HEK293 (cell line): ENCODE measurements at regions not wholly inside any gene's neighbourhood (a gene's known extent, or its start where the extent isn't known, plus 50 kb on each side); places are given as distances from the start of the nearest gene placed in this dataset.

Experiments used
- CTCF ChIA-PET: fragments of 350-600 bp; formaldehyde crosslinking; extraction: SDS; loops from one replicate; lab custom pipeline; 2021; ENCODE audit warnings: antibody characterized with exemption; lab: Yijun Ruan, JAX
- POLR2A ChIA-PET: fragments of 300-600 bp; formaldehyde crosslinking; extraction: SDS; loops from one replicate; lab custom pipeline; 2020; ENCODE audit warnings: antibody characterized with exemption, inconsistent platforms; lab: Yijun Ruan, JAX
- H3K27ac ChIP-seq: fragments of 200-500 bp; sonication (Bioruptor generic); 2 replicates; pipeline ENCODE4 v1.5.1; 2014; ENCODE audit warnings: low read depth, low read length, control low read depth, inconsistent platforms; ENCODE audit errors: extremely low read depth
- H3K36me3 ChIP-seq, 2 experiments: fragments of 200-500 bp in 1 of 2; sonication (Bioruptor generic) in 1 of 2; 1 replicate in 1 of 2; 2 replicates in 1 of 2; pipeline ENCODE4 v1.5.1; 2014 to 2017; ENCODE audit warnings: inconsistent platforms in 2 of 2, low read length in 2 of 2; ENCODE audit not compliant: control insufficient read depth in 2 of 2, insufficient read depth in 1 of 2
- H3K4me1 ChIP-seq: fragments of 200-500 bp; sonication (Bioruptor generic); 2 replicates; pipeline ENCODE4 v1.5.1; 2014; ENCODE audit warnings: mild to moderate bottlenecking, low read length, inconsistent platforms; ENCODE audit not compliant: control insufficient read depth, insufficient read depth
- H3K4me3 ChIP-seq: 2 replicates; pipeline ENCODE4 v1.5.1; 2011; ENCODE audit warnings: low read depth, mild to moderate bottlenecking, control low read depth, low read length, moderate library complexity
- H3K9me3 ChIP-seq: fragments of 200-500 bp; sonication (Bioruptor generic); 2 replicates; pipeline ENCODE4 v1.5.1; 2014; ENCODE audit warnings: low read depth, low read length, inconsistent platforms; ENCODE audit not compliant: control insufficient read depth, insufficient read depth
- ELK4 ChIP-seq: IDR thresholded peaks from 2 replicates; pipeline ENCODE4 v1.6.1; 2011; ENCODE audit warnings: mild to moderate bottlenecking, low read depth, low read length, borderline replicate concordance
- KLF1 ChIP-seq: fragments of 450-650 bp; formaldehyde crosslinking; IDR thresholded peaks from 2 replicates; pipeline ENCODE4 v1.5.1; 2016; ENCODE audit warnings: missing biosample characterization, missing genetic modification characterization
- KLF7 ChIP-seq: fragments of 450-650 bp; formaldehyde crosslinking; IDR thresholded peaks from 2 replicates; pipeline ENCODE4 v1.5.1; 2016; ENCODE audit warnings: missing biosample characterization, missing genetic modification characterization, borderline replicate concordance
- REST ChIP-seq: fragments of 450-650 bp; formaldehyde crosslinking; IDR thresholded peaks from 2 replicates; pipeline ENCODE4 v1.5.1; 2016; ENCODE audit warnings: missing biosample characterization, missing genetic modification characterization
- ZBTB17 ChIP-seq: fragments of 450-650 bp; formaldehyde crosslinking; IDR thresholded peaks from 2 replicates; pipeline ENCODE4 v1.5.1; 2016; ENCODE audit warnings: missing biosample characterization, missing genetic modification characterization
- ZBTB21 ChIP-seq: fragments of 450-650 bp; formaldehyde crosslinking; IDR thresholded peaks from 2 replicates; pipeline ENCODE4 v1.5.1; 2017; ENCODE audit warnings: missing biosample characterization, missing genetic modification characterization
- ZBTB49 ChIP-seq: fragments of 450-650 bp; formaldehyde crosslinking; IDR thresholded peaks from 2 replicates; pipeline ENCODE4 v1.5.1; 2016; ENCODE audit warnings: missing biosample characterization, missing genetic modification characterization, low read depth
- ZFHX2 ChIP-seq: fragments of 450-650 bp; formaldehyde crosslinking; conservative IDR thresholded peaks from 2 replicates; pipeline ENCODE4 v1.5.1; 2016; ENCODE audit warnings: missing biosample characterization, missing genetic modification characterization
- ZNF202 ChIP-seq: fragments of 450-650 bp; formaldehyde crosslinking; IDR thresholded peaks from 2 replicates; pipeline ENCODE4 v1.5.1; 2016; ENCODE audit warnings: missing biosample characterization, missing genetic modification characterization, borderline replicate concordance
- ZNF23 ChIP-seq: fragments of 450-650 bp; formaldehyde crosslinking; IDR thresholded peaks from 2 replicates; pipeline ENCODE4 v1.5.1; 2016; ENCODE audit warnings: missing biosample characterization, missing genetic modification characterization, borderline replicate concordance
- ZNF280C ChIP-seq: fragments of 450-650 bp; formaldehyde crosslinking; IDR thresholded peaks from 2 replicates; pipeline ENCODE4 v1.5.1; 2016; ENCODE audit warnings: missing biosample characterization, missing genetic modification characterization
- ZNF394 ChIP-seq: fragments of 450-650 bp; formaldehyde crosslinking; IDR thresholded peaks from 2 replicates; pipeline ENCODE4 v1.5.1; 2016; ENCODE audit warnings: missing biosample characterization, missing genetic modification characterization, mild to moderate bottlenecking, moderate library complexity, borderline replicate concordance
- ZNF473 ChIP-seq: fragments of 450-650 bp; formaldehyde crosslinking; IDR thresholded peaks from 2 replicates; pipeline ENCODE4 v1.5.1; 2017; ENCODE audit warnings: missing biosample characterization, missing genetic modification characterization
- ZNF513 ChIP-seq: fragments of 450-650 bp; IDR thresholded peaks from 2 replicates; pipeline ENCODE4 v1.5.1; 2018; ENCODE audit warnings: missing biosample characterization, missing genetic modification characterization
- ZNF558 ChIP-seq: fragments of 450-650 bp; formaldehyde crosslinking; IDR thresholded peaks from 2 replicates; pipeline ENCODE4 v1.5.1; 2016; ENCODE audit warnings: missing biosample characterization, missing genetic modification characterization
- ZNF561 ChIP-seq: fragments of 450-650 bp; IDR thresholded peaks from 2 replicates; pipeline ENCODE4 v1.5.1; 2018; ENCODE audit warnings: missing biosample characterization, missing genetic modification characterization, borderline replicate concordance
- ZNF660 ChIP-seq: fragments of 450-650 bp; IDR thresholded peaks from 2 replicates; pipeline ENCODE4 v1.5.1; 2018; ENCODE audit warnings: missing biosample characterization, mild to moderate bottlenecking, missing genetic modification characterization
- ZNF664 ChIP-seq: fragments of 450-650 bp; formaldehyde crosslinking; IDR thresholded peaks from 2 replicates; pipeline ENCODE4 v1.5.1; 2016; ENCODE audit warnings: missing biosample characterization, missing genetic modification characterization
- ZNF704 ChIP-seq: fragments of 450-650 bp; formaldehyde crosslinking; IDR thresholded peaks from 2 replicates; pipeline ENCODE4 v1.5.1; 2016; ENCODE audit warnings: missing biosample characterization, missing genetic modification characterization
- ZNF76 ChIP-seq: fragments of 450-650 bp; formaldehyde crosslinking; IDR thresholded peaks from 2 replicates; pipeline ENCODE4; 2016; ENCODE audit warnings: low read depth, missing biosample characterization, missing genetic modification characterization, borderline replicate concordance

GRCh38 chr20:9968015-9968414 lies 66.8 kb upstream of the ANKEF1 start:
- no peak overlapping the region for H3K27ac ChIP-seq
- H3K4me1 ChIP-seq, result no peaks in the 10 kb centered on the region
- ChIA-PET POLR2A (no interaction called here), CTCF (interaction anchor here (0.9 to 2.3 kb wide), 4 partner anchors 65 to 462 kb away, joined by 4 to 9 read pairs (median 6); no protein-coding TSS in a partner anchor)
- no peak overlapping the region for H3K4me3 ChIP-seq
- TF ChIP-seq ZNF202 (tag by site-specific recombination) (no peak), REST (tag by site-specific recombination) (no peak), ZBTB49 (tag by site-specific recombination) (no peak), ZNF561 (tag by site-specific recombination) (no peak), ZNF664 (tag by site-specific recombination) (no peak), KLF7 (no peak), ZFHX2 (no peak), ELK4 (no peak), ZNF76 (tag by site-specific recombination) (no peak), ZBTB17 (no peak), ZNF280C (no peak), ZNF394 (tag by site-specific recombination) (no peak), ZNF558 (tag by site-specific recombination) (no peak), ZBTB21 (no peak), ZNF473 (no peak), ZNF660 (tag by site-specific recombination) (no peak)
- no peaks in the 10 kb centered on the region for H3K9me3 ChIP-seq
- no peaks in the 10 kb centered on the region for H3K36me3 ChIP-seq

GRCh38 chr20:9966966-9967365 lies 67.8 kb upstream of the ANKEF1 start:
- H3K9me3 ChIP-seq, result no peaks in the 10 kb centered on the region
- ChIA-PET POLR2A (no interaction called here), CTCF (interaction anchor here (0.7 to 1.8 kb wide), 2 partner anchors 11 to 350 kb away, joined by 3 to 9 read pairs; no protein-coding TSS in a partner anchor)
- H3K4me3 ChIP-seq, result no peak overlapping the region
- no peaks in the 10 kb centered on the region for H3K4me1 ChIP-seq
- H3K27ac ChIP-seq, result no peak overlapping the region
- H3K36me3 ChIP-seq, result no peaks in the 10 kb centered on the region
- TF ChIP-seq ZNF704 (tag by site-specific recombination) (no peak), KLF1 (tag by site-specific recombination) (no peak), ZNF23 (tag by site-specific recombination) (no peak), ZNF513 (tag by site-specific recombination) (no peak)
